Hepatocyte (in vitro differentiated cells): ENCODE measurements at regions not wholly inside any gene's neighbourhood (a gene's known extent, or its start where the extent isn't known, plus 50 kb on each side); places are given as distances from the start of the nearest gene placed in this dataset.

ENCODE experiments used
- DNase-seq: peaks from one replicate; pipeline ENCODE4 v3.0.0-alpha.2; 2016; ENCODE audit warnings: low spot score
- H2AFZ ChIP-seq: fragments of 200-600 bp; sonication (generic); 2 replicates; pipeline ENCODE4 v1.6.0; 2016; ENCODE audit warnings: antibody characterized with exemption, mild to moderate bottlenecking
- H3K27ac ChIP-seq: fragments of 200-600 bp; sonication (generic); 2 replicates; pipeline ENCODE4 v1.5.1; 2016; ENCODE audit warnings: mild to moderate bottlenecking
- H3K27me3 ChIP-seq: fragments of 200-600 bp; sonication (generic); 2 replicates; pipeline ENCODE4 v1.6.1; 2016
- H3K36me3 ChIP-seq: fragments of 200-600 bp; sonication (generic); replicated peaks from 2 replicates; pipeline ENCODE4 v1.5.1; 2016; ENCODE audit warnings: low read depth; ENCODE audit not compliant: insufficient read depth
- H3K4me1 ChIP-seq: fragments of 200-600 bp; sonication (generic); 2 replicates; pipeline ENCODE4 v1.5.1; 2016; ENCODE audit warnings: mild to moderate bottlenecking, moderate library complexity; ENCODE audit not compliant: insufficient read depth
- H3K4me2 ChIP-seq: fragments of 200-600 bp; sonication (generic); 2 replicates; pipeline ENCODE4 v1.6.0; 2016
- H3K4me3 ChIP-seq: fragments of 200-600 bp; sonication (generic); 2 replicates; pipeline ENCODE4 v1.5.1; 2016; ENCODE audit warnings: mild to moderate bottlenecking
- H3K79me2 ChIP-seq: fragments of 200-600 bp; sonication (generic); 2 replicates; pipeline ENCODE4 v1.6.0; 2017; ENCODE audit warnings: mild to moderate bottlenecking
- H3K9me2 ChIP-seq: fragments of 200-600 bp; sonication (generic); replicated peaks from 2 replicates; pipeline ENCODE4 v1.6.0; 2017; ENCODE audit warnings: mild to moderate bottlenecking; ENCODE audit not compliant: insufficient read depth
- H3K9me3 ChIP-seq: fragments of 200-600 bp; sonication (generic); 2 replicates; pipeline ENCODE4 v1.5.1; 2016; ENCODE audit warnings: low read depth, mild to moderate bottlenecking
- H4K20me1 ChIP-seq: fragments of 200-600 bp; sonication (generic); 2 replicates; pipeline ENCODE4 v1.6.0; 2016; ENCODE audit warnings: mild to moderate bottlenecking; ENCODE audit not compliant: insufficient read depth, poor library complexity, severe bottlenecking
- CTCF ChIP-seq: fragments of 200-600 bp; sonication (generic); IDR thresholded peaks from 2 replicates; pipeline ENCODE4 v1.5.1; 2016; ENCODE audit warnings: antibody characterized with exemption, mild to moderate bottlenecking; ENCODE audit not compliant: poor library complexity
- EZH2 ChIP-seq: fragments of 200-600 bp; sonication (generic); IDR thresholded peaks from 2 replicates; pipeline ENCODE4 v1.6.1; 2016; ENCODE audit warnings: antibody characterized with exemption, mild to moderate bottlenecking, borderline replicate concordance
- EZH2phosphoT487 ChIP-seq: fragments of 200-600 bp; sonication (generic); IDR thresholded peaks from one replicate; pipeline ENCODE4 v1.6.1; 2018; ENCODE audit warnings: antibody characterized with exemption, mild to moderate bottlenecking, low read depth, moderate library complexity; ENCODE audit not compliant: unreplicated experiment, severe bottlenecking
- WGBS: methylation state at CpG from one replicate; pipeline ENCODE4 v1.1.6; 2016; ENCODE audit warnings: low lambda C conversion rate; ENCODE audit errors: missing lambda C conversion rate; 5-methylcytosine and 5-hydroxymethylcytosine counted together

GRCh38 chr15:98051734-98052133, 91.2 kb downstream of the ARRDC4 start:
- Histone ChIP-seq H3K4me3 (no peak overlapping the region), H3K36me3 (no peaks in the 10 kb centered on the region), H3K79me2 (no peaks in the 10 kb centered on the region), H2AFZ (no peak overlapping the region), H3K4me2 (no peak overlapping the region), H3K27ac (no peak overlapping the region), H4K20me1 (no peaks in the 10 kb centered on the region), H3K27me3 (no peaks in the 10 kb centered on the region), H3K4me1 (no peaks in the 10 kb centered on the region), H3K9me3 (no peaks in the 10 kb centered on the region), H3K9me2 (no peaks in the 10 kb centered on the region)
- TF ChIP-seq CTCF: no peak
- no peak for TF ChIP-seq EZH2
- no peak for TF ChIP-seq EZH2phosphoT487
- DNase-seq: no peak
- 75% methylated on average over 3 of the region's 3 CpGs for WGBS

- no peak overlapping the region for H3K4me3 ChIP-seq
- no peak overlapping the region for H2AFZ ChIP-seq
- no peaks in the 10 kb centered on the region for H3K79me2 ChIP-seq
- H3K4me2 ChIP-seq: no peak overlapping the region
- H3K36me3 ChIP-seq: no peaks in the 10 kb centered on the region
- DNase-seq: no peak
- no peaks in the 10 kb centered on the region for H3K4me1 ChIP-seq
- H3K9me3 ChIP-seq: no peaks in the 10 kb centered on the region
- TF ChIP-seq CTCF (no peak), EZH2phosphoT487 (no peak), EZH2 (no peak)
- WGBS: 85% methylated on average over 1 of the region's 1 CpG
- H3K27ac ChIP-seq: no peak overlapping the region
- H3K27me3 ChIP-seq: no peaks in the 10 kb centered on the region
- H3K9me2 ChIP-seq: no peaks in the 10 kb centered on the region
- no peaks in the 10 kb centered on the region for H4K20me1 ChIP-seq
These were observed 97.0 kb downstream of the ARRDC4 start for GRCh38 chr15:98057453-98057852.

GRCh38 chr15:98062869-98063268, 102.4 kb downstream of the ARRDC4 start:
- Histone ChIP-seq H4K20me1 (no peaks in the 10 kb centered on the region), H3K9me2 (no peaks in the 10 kb centered on the region), H3K4me3 (no peak overlapping the region), H3K36me3 (no peaks in the 10 kb centered on the region), H3K4me1 (no peaks in the 10 kb centered on the region), H3K9me3 (no peaks in the 10 kb centered on the region), H3K79me2 (no peaks in the 10 kb centered on the region), H3K4me2 (no peak overlapping the region), H3K27me3 (peaks cover 5% of the 10 kb centered on the region), H2AFZ (no peak overlapping the region), H3K27ac (no peak overlapping the region)
- no peak for DNase-seq
- 55% methylated on average over 3 of the region's 3 CpGs for WGBS
- TF ChIP-seq EZH2 (no peak), EZH2phosphoT487 (no peak), CTCF (no peak)

- no peaks in the 10 kb centered on the region for H3K9me3 ChIP-seq
These were observed 102.8 kb downstream of the ARRDC4 start for GRCh38 chr15:98063315-98063714.

More at GRCh38 chr15:98063315-98063714, 102.8 kb downstream of the ARRDC4 start:
- Histone ChIP-seq H4K20me1 (no peaks in the 10 kb centered on the region), H3K4me2 (no peak overlapping the region), H3K27ac (no peak overlapping the region), H2AFZ (no peak overlapping the region), H3K9me2 (no peaks in the 10 kb centered on the region), H3K4me3 (no peak overlapping the region), H3K79me2 (no peaks in the 10 kb centered on the region), H3K27me3 (peaks cover 5% of the 10 kb centered on the region), H3K4me1 (no peaks in the 10 kb centered on the region), H3K36me3 (no peaks in the 10 kb centered on the region)
- WGBS: 86% methylated on average over 2 of the region's 2 CpGs
- no peak for DNase-seq
- TF ChIP-seq CTCF (no peak), EZH2 (no peak), EZH2phosphoT487 (no peak)
